NCI-H2081 (cell line): ENCODE measurements at regions not wholly inside any gene's neighbourhood (a gene's known extent, or its start where the extent isn't known, plus 50 kb on each side); places are given as distances from the start of the nearest gene placed in this dataset.
"Not testable (repeated sequence)": the region's sequence is repeated elsewhere in the genome, so short reads cannot be mapped to it uniquely, and the experiment has no call there.

Source experiments
- DNase-seq, 2 experiments: peaks; one replicate each; lab custom pipeline; 2025; lab: John Stamatoyannopoulos, UW

DNA sequence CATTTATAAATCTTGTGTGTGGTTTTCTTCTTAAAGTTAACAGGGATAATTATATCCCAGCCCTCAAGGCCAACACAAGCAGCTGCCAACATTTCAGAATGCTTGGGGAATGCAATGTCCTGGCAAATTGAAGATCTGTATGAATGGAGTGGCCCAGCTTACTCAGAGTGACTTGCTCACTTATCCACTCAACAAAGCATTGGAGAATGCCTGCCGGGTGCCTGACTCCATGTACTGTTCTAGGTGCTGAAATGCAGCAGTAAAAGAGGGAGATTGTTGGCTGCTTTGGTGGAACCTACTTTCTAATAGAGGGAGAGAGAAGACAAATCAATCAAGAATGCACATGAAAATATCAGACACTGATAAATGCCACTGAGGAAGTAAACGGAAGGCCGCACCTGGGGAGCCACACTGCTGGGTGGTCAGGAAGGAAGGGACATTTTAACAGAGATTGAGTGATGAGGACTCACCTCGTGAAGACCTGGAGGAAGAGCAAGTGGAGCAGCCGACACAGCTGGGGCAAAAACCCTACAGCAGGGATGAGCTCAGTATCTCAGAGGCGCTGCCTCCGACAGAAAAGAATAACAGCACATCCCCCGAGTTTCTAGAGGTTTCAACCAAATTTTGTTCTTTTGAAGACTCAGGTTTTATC lies 61.2 kb upstream of the VASH1 start:
- no peak for DNase-seq

DNA sequence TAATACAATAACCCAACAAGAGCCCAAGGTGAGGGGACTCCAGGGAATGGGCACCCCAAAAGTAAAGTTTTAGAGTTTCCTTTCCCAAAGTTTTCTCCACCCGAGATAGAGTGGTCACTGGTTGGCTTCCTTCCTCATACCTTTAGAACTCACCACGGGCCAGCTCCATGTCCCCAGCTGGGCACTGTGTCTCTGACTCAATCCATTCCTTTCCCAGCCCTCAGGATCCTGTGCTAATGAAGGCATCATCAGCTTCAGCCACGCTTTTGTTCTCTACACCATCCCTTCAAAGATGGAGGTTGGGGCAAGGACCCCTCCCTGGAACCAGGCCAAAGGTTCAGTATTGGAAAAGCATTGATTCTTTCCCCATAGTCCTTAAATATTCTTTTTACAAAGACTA lies 59.8 kb upstream of the VASH1 start:
- DNase-seq = no peak

DNA sequence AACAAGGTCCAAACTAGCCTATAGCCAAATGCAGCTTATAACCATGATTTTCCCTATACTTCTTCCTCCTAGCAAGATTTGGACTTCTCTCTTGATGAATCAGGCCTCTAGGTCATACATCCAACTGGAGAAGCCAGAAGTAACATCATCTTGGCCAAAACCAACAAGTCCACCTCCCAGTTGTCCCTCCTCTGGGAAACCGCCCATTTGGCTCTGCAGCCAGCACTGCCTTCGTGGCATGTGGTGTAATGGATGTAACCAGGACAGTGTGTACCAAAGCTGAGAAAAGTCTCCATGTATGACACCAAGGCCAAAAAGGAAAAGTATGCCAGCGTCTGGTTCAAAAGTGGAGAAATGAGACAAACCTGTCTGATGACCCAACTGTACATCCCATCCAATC lies 59.3 kb upstream of the VASH1 start:
- DNase-seq = no peak

- DNase-seq = no peak
Measured at GRCh38 chr14:76705214-76705613, 56.1 kb upstream of the VASH1 start.

GRCh38 chr14:76706207-76706606 lies 55.1 kb upstream of the VASH1 start:
- not testable (repeated sequence) for DNase-seq

DNA sequence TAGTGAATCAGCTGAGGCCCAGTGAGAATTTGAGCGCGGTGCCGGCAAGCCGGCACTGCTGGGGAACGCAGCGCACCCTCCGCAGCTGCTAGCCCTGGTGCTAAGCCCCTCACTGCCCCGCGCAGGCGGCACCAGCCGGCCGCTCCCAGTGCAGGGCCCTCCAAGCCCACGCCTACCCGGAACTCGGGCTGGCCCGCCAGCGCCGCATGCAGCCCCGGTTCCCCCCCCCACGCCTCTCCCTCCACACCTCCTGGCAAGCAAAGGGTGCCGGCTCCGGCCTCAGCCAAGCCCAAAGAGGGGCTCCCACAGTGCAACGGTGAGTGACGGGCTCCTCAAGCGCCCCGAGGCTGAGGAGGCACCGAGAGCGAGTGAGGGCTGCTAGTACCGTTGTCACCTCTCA lies 54.5 kb upstream of the VASH1 start:
- DNase-seq = no peak

DNA sequence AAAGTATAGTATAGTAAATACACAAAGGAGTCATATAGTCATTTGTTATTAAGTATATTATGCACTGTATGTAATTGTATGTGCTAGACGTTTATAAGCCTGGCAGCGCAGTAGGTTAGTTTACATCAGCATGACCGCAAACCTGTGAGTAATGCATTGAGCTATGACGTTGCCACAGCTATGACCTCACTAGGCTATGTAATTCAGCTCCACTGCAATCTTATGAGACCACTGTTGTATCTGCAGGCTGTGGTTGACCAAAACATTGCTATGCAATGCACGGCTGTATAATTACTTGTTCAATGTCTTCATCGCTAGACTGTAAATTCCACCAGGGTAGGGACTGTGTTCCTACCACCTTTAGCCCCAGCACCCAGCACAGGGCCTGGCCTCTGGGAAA lies 53.2 kb upstream of the VASH1 start:
- no peak for DNase-seq

DNA sequence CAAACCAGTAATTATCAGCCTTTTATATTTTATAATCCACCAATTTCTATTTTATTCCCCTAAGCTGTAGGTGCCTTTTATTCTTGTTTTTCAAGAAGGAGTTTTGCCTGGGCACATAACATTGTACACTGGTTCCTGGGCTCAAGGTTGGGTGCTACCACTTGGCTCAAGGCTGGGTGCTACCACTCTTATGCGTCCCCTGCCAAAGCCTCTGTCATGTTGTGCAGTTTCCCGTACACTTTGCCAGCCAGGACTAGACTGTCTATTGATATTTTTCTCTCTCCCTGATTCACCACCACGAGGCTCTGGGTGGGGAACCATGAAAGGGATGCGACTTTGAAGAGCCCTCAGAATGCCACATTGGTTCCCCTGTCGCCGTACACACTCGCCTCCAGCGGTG lies 52.5 kb upstream of the VASH1 start:
- DNase-seq = no peak

- peak; percentile 42 to 60 for DNase-seq
Measured at GRCh38 chr14:76710056-76711010, 50.9 kb upstream of the VASH1 start.
